Cardiac fibroblast (primary cell): ENCODE measurements at regions not wholly inside any gene's neighbourhood (a gene's known extent, or its start where the extent isn't known, plus 50 kb on each side); places are given as distances from the start of the nearest gene placed in this dataset.

Experiments
- DNase-seq, 2 donors: peaks; one replicate each; pipeline versions ENCODE4 v3.0.0 to v3.0.0-alpha.2; 2010; ENCODE audit warnings: low read depth in 2 of 2
- H3K4me3 ChIP-seq, 2 donors: replicated peaks in 1 of 2; 1 replicate in 1 of 2; 2 replicates in 1 of 2; pipeline ENCODE4 v1.5.1; 2011; ENCODE audit warnings: low read depth in 2 of 2, low read length in 2 of 2, mild to moderate bottlenecking in 2 of 2, moderate library complexity in 1 of 2
- CTCF ChIP-seq: IDR thresholded peaks from one replicate; pipeline ENCODE4 v1.5.1; 2011; ENCODE audit warnings: low read depth, mild to moderate bottlenecking, low read length, inconsistent platforms

- no peak overlapping the region for H3K4me3 ChIP-seq
- DNase-seq = no peak
- no peak for TF ChIP-seq CTCF
Measured at GRCh38 chr4:84362896-84363655, 136.0 kb downstream of the NKX6-1 start.

DNA sequence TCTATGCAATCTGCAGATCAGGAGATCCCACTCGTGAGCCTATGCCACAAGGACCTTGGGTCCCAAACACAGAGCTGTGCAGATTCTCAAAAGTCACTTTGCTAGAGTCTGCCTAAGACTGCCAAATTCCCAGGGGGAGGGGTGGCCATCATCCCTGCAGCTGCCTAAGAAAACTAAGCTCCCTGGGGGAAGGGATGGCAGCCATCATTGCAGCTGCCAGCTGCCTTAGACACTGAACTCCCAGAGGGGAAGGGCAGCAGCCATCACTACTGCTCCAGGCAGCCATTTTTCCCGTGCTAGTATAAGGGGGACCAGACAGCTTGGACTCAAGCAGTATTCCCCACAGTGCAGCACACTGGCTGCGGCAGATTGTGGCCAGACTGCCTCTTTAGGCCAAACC lies 156.9 kb downstream of the NKX6-1 start:
- no peak overlapping the region for H3K4me3 ChIP-seq
- TF ChIP-seq CTCF = no peak
- DNase-seq = no peak

- no peak overlapping the region for H3K4me3 ChIP-seq
- no peak for DNase-seq
- TF ChIP-seq CTCF = no peak
Measured at GRCh38 chr4:84341559-84341958, 157.5 kb downstream of the NKX6-1 start.

DNA sequence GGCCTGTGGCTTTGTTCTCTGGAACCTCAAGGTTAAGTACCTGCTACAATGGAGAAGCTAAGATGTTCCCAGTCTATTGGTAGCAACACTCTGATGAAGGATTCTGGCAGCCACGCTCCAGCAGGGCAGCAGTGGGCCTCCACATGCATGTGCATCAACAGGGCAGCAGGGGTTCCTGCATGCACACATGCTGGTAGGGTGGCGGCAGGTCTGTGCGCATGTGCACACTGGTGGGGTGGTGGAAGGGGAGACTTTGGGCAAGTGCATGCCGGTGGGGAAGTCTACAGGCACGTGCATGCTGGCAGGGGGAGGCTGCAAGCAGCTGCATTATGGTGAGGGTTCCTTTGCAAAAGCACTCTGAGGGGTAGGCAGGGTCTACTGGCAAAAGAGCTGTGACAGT lies 160.7 kb downstream of the NKX6-1 start:
- DNase-seq = no peak
- no peak overlapping the region for H3K4me3 ChIP-seq
- TF ChIP-seq CTCF = no peak

DNA sequence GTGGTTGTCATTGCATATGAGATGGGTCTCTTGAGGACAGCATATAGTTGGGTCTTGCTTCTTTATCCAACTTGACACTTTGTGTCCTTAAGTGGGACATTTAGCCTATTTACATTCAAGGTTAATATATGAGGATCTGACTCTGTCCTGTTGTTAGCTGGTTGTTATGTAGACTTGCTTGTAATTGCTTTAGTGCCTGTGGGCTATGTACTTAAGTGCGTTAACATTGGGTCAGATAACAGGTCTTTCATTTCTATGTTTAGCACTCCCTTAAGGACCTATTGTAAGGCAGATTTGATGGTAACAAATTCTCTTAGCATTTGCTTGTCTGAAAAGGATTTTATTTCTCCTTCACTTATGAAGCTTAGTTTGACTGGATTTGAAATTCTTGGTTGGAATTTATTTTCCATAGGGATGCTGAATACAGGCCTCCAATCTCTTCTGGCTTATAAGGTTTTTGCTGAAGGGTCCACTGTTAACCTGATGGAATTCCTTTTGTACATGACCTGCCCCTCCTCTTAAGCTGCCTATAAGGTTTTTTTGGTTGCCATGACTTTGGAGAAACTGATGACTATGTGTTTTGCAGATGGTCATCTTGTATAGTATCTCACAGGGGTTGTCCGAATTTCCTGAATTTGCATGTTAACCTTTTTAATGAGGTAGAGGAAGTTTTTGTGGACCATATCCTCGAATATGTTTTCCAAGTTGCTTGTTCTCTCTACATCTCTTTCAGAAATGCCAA lies 162.0 kb downstream of the NKX6-1 start:
- H3K4me3 ChIP-seq = no peak overlapping the region
- no peak for DNase-seq
- no peak for TF ChIP-seq CTCF

GRCh38 chr4:84327526-84327925 lies 171.6 kb downstream of the NKX6-1 start:
- H3K4me3 ChIP-seq = no peak overlapping the region
- no peak for TF ChIP-seq CTCF
- DNase-seq = no peak
